KMS-11 (cell line): ENCODE measurements at regions not wholly inside any gene's neighbourhood (a gene's known extent, or its start where the extent isn't known, plus 50 kb on each side); places are given as distances from the start of the nearest gene placed in this dataset.
"Not testable (repeated sequence)": the region's sequence is repeated elsewhere in the genome, so short reads cannot be mapped to it uniquely, and the experiment has no call there.

Experiments
- H2AFZ ChIP-seq: fragments of 200-600 bp; sonication (generic); 2 replicates; pipeline ENCODE4 v1.6.1; 2016; ENCODE audit warnings: antibody characterized with exemption, mixed run types, low read depth
- H3K27ac ChIP-seq: fragments of 200-600 bp; sonication (generic); 2 replicates; pipeline ENCODE4 v1.6.1; 2016; ENCODE audit warnings: mild to moderate bottlenecking, mixed run types
- H3K27me3 ChIP-seq: fragments of 200-600 bp; sonication (generic); 2 replicates; pipeline ENCODE4 v1.6.1; 2017; ENCODE audit warnings: mild to moderate bottlenecking, low read depth, mixed run types, moderate library complexity; ENCODE audit not compliant: insufficient read depth
- H3K36me3 ChIP-seq: fragments of 200-600 bp; sonication (generic); 2 replicates; pipeline ENCODE4 v1.6.1; 2017; ENCODE audit warnings: mild to moderate bottlenecking, mixed run types; ENCODE audit not compliant: insufficient read depth
- H3K4me1 ChIP-seq: fragments of 200-600 bp; sonication (generic); 2 replicates; pipeline ENCODE4 v1.6.1; 2016; ENCODE audit warnings: mild to moderate bottlenecking, low read depth, mixed run types; ENCODE audit not compliant: poor library complexity, severe bottlenecking
- H3K4me2 ChIP-seq: fragments of 200-600 bp; sonication (generic); 2 replicates; pipeline ENCODE4 v1.7.0; 2016; ENCODE audit warnings: mild to moderate bottlenecking, mixed run types
- H3K4me3 ChIP-seq: fragments of 200-600 bp; sonication (generic); IDR thresholded peaks from 2 replicates; pipeline ENCODE4 v1.6.1; 2017; ENCODE audit warnings: low read depth, low read length, mixed read lengths; ENCODE audit not compliant: insufficient read depth
- H3K79me2 ChIP-seq: fragments of 200-600 bp; sonication (generic); 2 replicates; pipeline ENCODE4 v1.6.1; 2016; ENCODE audit warnings: low read depth, mixed run types; ENCODE audit not compliant: insufficient read depth
- H3K9ac ChIP-seq: fragments of 200-600 bp; sonication (generic); 2 replicates; pipeline ENCODE4 v1.6.1; 2016; ENCODE audit warnings: mild to moderate bottlenecking, mixed run types
- H4K20me1 ChIP-seq: fragments of 200-600 bp; sonication (generic); 2 replicates; pipeline ENCODE4 v1.6.1; 2016; ENCODE audit warnings: mild to moderate bottlenecking, mixed run types; ENCODE audit not compliant: insufficient read depth
- CTCF ChIP-seq: fragments of 200-600 bp; sonication (generic); conservative IDR thresholded peaks from 2 replicates; pipeline ENCODE4 v1.6.1; 2017; ENCODE audit warnings: low read depth, mild to moderate bottlenecking, antibody characterized with exemption, low read length, moderate library complexity, mixed read lengths

GRCh38 chr2:95685513-95685912 is 93.7 kb downstream of the TRIM43 start:
- Histone ChIP-seq H3K9ac (no peak overlapping the region), H2AFZ (no peak overlapping the region), H3K27ac (no peak overlapping the region), H4K20me1 (no peaks in the 10 kb centered on the region), H3K79me2 (no peaks in the 10 kb centered on the region), H3K4me3 (no peak overlapping the region), H3K36me3 (no peaks in the 10 kb centered on the region), H3K4me2 (no peak overlapping the region), H3K4me1 (no peaks in the 10 kb centered on the region), H3K27me3 (no peaks in the 10 kb centered on the region)
- TF ChIP-seq CTCF, result no peak

DNA sequence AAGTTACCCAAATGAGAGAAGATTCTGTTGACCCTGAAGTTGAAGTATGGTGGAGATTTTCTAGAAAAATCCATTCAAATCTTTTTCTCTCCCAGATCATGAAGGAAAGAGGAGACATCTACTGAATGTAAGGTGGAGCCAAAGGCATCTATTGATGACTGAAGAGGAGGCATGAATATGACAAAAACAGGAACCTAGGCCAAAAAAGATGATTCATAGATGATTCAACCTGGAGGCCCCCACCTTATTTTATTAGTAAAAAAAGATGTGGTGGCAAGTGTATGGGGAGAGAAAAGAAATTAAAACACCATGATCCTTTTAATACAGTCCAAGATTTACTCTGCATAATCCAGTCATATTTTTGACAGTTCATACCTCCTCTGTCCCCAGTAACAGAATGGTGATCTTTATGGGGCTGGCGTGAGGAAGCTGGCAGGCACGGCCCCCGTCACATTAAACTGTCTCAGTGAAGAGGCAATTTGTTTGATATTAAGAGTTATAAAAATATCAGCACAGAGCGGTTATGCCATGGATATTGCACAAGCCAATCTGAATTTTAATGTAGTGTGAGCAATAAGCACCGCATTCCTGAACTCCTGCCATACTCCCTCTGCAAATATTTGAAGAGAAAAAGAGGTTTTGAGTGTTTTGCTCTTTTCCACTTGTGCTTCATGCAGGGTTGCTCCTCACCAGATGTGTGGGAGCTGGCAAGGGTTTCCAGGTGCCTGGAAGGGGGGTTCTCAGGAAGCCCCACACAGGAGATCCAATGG is 94.4 kb downstream of the TRIM43 start:
- H3K4me3 ChIP-seq, H3K4me1 ChIP-seq, H3K36me3 ChIP-seq, H3K9ac ChIP-seq, H3K79me2 ChIP-seq, H2AFZ ChIP-seq, H3K4me2 ChIP-seq, H3K27ac ChIP-seq, H3K27me3 ChIP-seq, H4K20me1 ChIP-seq: not testable (repeated sequence)

GRCh38 chr2:95687852-95688251 is 96.1 kb downstream of the TRIM43 start:
- not testable (repeated sequence) for H3K27me3 ChIP-seq, H4K20me1 ChIP-seq, H3K79me2 ChIP-seq, H3K4me1 ChIP-seq, H3K4me3 ChIP-seq, H3K9ac ChIP-seq, H2AFZ ChIP-seq, H3K27ac ChIP-seq, H3K36me3 ChIP-seq, H3K4me2 ChIP-seq

GRCh38 chr2:95691210-95691609 is 99.4 kb downstream of the TRIM43 start:
- not testable (repeated sequence) for H4K20me1 ChIP-seq, H3K79me2 ChIP-seq, H3K4me3 ChIP-seq, H2AFZ ChIP-seq, H3K36me3 ChIP-seq, H3K9ac ChIP-seq, H3K27me3 ChIP-seq, H3K4me1 ChIP-seq, H3K27ac ChIP-seq, H3K4me2 ChIP-seq

DNA sequence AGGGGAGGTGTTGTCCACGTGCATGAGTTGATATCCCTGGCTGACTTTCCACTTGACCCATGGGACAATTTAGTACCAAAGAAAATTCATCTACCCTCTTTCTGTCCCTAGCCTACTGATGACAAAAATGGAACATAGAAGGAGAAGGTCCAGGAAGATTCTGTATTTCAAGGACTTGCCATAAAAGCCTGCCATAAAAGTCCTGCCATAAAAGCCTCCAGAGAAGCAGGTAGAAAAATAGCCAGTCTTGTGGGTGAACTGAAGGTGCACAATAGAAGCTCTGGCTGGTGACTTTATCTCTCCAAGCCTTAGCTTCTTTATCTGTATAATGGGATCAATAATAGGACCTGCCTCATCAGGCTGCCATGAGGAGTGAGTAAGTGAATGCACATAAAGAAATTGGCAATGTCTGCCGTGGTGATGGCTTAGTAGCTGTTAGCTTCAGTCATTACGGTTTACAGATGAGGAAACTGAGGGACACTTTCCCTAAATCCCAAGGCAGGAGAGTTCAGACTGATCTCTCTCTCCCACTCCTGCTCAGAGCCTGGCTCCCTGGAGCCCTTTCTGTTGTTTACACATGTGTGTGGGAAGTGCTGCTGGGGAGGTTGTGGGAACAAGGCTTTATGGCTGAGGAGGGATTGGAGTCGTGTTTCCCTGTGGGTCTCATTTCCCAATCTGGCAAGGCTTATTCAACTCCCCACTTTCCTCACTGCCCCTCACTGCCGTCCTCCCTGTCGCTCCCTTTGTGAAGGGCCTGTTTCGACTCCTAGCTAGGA is 101.5 kb downstream of the TRIM43 start:
- H3K4me1 ChIP-seq, H3K9ac ChIP-seq, H3K4me3 ChIP-seq, H3K27ac ChIP-seq, H2AFZ ChIP-seq, H4K20me1 ChIP-seq, H3K4me2 ChIP-seq, H3K27me3 ChIP-seq, H3K36me3 ChIP-seq, H3K79me2 ChIP-seq: not testable (repeated sequence)

DNA sequence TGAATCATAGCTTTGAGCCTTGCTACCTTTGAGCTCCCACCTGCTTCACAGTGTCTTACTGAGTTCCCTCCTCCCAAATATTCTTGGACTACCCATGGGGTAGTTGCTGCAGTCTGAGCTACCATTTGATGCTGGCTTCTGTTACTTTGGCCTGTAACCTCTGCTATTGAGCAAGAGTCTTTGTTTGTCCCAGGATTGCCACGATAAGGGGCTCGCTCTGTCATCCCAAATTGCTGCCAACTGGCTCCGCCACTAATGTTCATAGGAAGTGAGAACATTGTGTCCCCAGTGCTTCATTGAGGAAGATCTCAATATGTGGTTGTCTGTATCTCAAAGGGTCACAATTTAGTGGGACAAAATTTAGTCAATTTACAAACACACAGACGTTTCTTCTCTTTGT is 103.8 kb downstream of the TRIM43 start:
- H3K27me3 ChIP-seq, result no peaks in the 10 kb centered on the region
- no peak overlapping the region for H3K9ac ChIP-seq
- no peak overlapping the region for H3K27ac ChIP-seq
- H3K79me2 ChIP-seq, result no peaks in the 10 kb centered on the region
- no peak overlapping the region for H3K4me2 ChIP-seq
- no peaks in the 10 kb centered on the region for H4K20me1 ChIP-seq
- H3K4me1 ChIP-seq, result no peaks in the 10 kb centered on the region
- H3K36me3 ChIP-seq, result no peaks in the 10 kb centered on the region
- TF ChIP-seq CTCF, result no peak
- H2AFZ ChIP-seq, result no peak overlapping the region
- H3K4me3 ChIP-seq, result no peak overlapping the region
